ENCODE measurements at regions not wholly inside any gene's neighbourhood (a gene's known extent, or its start where the extent isn't known, plus 50 kb on each side); places are given as distances from the start of the nearest gene placed in this dataset.

DNA sequence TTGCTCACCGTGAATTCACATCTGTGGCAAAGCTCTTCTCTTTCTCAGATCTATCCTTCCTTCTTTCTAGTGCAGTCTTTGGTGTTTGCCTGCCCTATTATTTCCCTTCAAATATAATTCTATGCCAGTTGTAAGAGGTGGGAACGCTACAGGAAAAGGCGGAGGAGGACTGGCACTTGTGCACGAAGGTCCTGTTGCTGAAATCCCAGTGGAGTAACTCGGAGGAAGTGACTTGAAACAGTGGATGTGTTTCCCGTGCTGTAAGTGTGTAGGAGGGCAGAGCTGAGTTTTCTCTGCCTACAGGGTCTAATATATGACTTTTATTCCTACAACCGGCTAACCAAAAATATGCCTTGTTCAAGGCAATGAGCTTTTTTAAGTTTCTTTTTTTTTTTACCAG lies 754.8 kb downstream of the QKI start:
- ChIA-PET POLR2A (no interaction called here), CTCF (no interaction called here)
- Mint-ChIP-seq H3K27me3 (no peaks in the 10 kb centered on the region), H3K4me1 (no peaks in the 10 kb centered on the region), H3K9me3 (peaks cover 5% of the 10 kb centered on the region), H3K36me3 (ENCODE audit: low read depth) (no peaks in the 10 kb centered on the region), H3K4me3 (no peak overlapping the region), H3K27ac (no peak overlapping the region)
- DNase-seq, result no peak

DNA sequence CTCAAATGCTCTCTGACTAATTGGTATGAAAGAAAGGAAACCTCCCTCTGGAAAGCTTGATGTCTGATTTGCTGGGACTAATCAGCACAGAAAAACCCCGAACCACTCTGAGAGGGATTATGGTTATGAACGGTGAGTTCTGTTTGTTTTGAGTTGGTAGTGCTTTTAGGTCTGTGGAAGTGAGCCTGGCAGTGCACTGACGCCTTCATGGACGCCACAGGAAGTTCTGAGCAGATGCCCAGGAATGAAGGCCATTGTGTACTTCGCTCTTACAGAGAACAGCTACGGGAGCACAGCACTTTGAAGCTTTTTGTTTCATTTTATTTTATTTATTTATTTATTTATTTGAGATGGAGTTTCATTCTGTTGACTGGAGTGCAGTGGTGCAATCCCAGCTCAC lies 754.1 kb downstream of the QKI start:
- H3K9me3 Mint-ChIP-seq, result peaks cover 4% of the 10 kb centered on the region
- H3K36me3 Mint-ChIP-seq (ENCODE audit: low read depth), result no peaks in the 10 kb centered on the region
- no peaks in the 10 kb centered on the region for H3K27me3 Mint-ChIP-seq
- no peak overlapping the region for H3K27ac Mint-ChIP-seq
- no peak overlapping the region for H3K4me3 Mint-ChIP-seq
- no peaks in the 10 kb centered on the region for H3K4me1 Mint-ChIP-seq
- DNase-seq, result no peak
- ChIA-PET POLR2A (no interaction called here), CTCF (no interaction called here)

DNA sequence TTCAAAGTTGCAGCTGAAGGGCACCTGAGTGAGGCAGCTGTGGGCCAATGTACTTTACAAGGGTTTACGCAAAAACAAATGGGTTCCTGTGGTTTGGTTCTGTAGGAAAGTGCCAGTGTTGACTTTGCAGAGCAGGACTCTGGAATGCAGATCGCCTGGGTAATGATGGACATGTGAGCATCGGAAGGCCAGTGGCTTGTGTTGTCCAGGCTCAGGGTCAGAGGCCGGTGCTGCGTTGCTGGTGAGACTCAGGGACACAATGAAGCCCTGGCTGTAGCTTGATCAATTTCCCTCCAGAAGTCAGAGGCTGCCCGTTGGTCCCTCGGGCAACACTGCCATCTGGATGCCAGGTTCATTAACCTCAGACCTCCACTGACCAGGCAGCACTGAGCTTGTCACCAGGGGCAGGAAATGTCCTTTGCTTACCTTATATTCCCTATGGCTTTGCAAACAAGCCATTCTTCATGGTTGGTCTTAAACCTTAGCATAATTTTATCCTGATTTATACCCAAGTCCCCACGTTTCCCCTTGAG lies 753.4 kb downstream of the QKI start:
- no peaks in the 10 kb centered on the region for H3K36me3 Mint-ChIP-seq (ENCODE audit: low read depth)
- no peak overlapping the region for H3K27ac Mint-ChIP-seq
- H3K27me3 Mint-ChIP-seq, result no peaks in the 10 kb centered on the region
- H3K9me3 Mint-ChIP-seq, result peaks cover under 1% of the 10 kb centered on the region
- no peaks in the 10 kb centered on the region for H3K4me1 Mint-ChIP-seq
- no peak overlapping the region for H3K4me3 Mint-ChIP-seq
- CTCF ChIA-PET, result no interaction called here
- POLR2A ChIA-PET, result no interaction called here
- DNase-seq, result no peak

DNA sequence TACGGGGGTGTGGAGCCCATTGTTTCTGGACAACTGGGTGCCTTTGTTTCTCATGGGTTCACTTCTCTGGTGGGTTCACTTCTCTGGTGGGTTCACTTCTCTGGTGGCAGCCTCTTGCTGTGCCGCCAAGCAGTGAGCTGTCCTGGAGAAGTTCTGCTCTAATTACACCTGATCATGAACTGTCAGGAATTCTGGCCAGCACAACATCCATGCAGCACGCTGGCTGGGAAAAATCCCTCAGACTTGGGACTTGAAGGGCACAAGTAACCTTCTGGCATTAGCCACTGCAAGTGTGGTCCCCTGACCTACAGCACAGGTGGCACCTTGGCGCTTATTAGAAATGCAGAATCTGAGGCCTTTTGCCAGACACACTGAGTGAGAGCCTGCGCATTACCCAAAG lies 752.5 kb downstream of the QKI start:
- Mint-ChIP-seq H3K27me3 (no peaks in the 10 kb centered on the region), H3K9me3 (no peaks in the 10 kb centered on the region), H3K27ac (no peak overlapping the region), H3K36me3 (ENCODE audit: low read depth) (no peaks in the 10 kb centered on the region), H3K4me3 (no peak overlapping the region), H3K4me1 (no peaks in the 10 kb centered on the region)
- ChIA-PET CTCF (no interaction called here), POLR2A (no interaction called here)
- DNase-seq, result no peak

DNA sequence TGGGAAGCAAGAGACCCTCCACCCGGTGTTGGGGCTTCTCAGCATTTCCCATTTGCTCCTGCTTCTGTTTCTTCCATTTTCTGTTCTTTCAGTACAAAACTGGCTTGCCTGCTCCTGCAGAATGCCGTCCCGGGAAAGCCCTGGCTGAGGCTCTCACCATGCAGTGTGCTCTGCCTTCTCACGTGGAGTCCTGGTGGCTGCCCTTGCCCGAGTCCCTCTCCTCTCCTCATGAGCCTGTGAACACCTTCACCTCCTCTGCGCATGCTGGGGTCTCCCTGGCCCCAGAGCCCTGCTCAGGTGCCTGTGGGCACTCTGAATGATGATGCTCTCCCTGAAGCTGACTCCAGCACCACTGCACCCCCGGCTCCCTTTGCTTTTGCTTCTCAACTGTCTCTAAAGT lies 752.0 kb downstream of the QKI start:
- Mint-ChIP-seq H3K9me3 (no peaks in the 10 kb centered on the region), H3K27me3 (no peaks in the 10 kb centered on the region), H3K27ac (no peak overlapping the region), H3K4me1 (no peaks in the 10 kb centered on the region), H3K4me3 (no peak overlapping the region), H3K36me3 (ENCODE audit: low read depth) (no peaks in the 10 kb centered on the region)
- DNase-seq, result no peak
- CTCF ChIA-PET, result no interaction called here
- POLR2A ChIA-PET, result no interaction called here

DNA sequence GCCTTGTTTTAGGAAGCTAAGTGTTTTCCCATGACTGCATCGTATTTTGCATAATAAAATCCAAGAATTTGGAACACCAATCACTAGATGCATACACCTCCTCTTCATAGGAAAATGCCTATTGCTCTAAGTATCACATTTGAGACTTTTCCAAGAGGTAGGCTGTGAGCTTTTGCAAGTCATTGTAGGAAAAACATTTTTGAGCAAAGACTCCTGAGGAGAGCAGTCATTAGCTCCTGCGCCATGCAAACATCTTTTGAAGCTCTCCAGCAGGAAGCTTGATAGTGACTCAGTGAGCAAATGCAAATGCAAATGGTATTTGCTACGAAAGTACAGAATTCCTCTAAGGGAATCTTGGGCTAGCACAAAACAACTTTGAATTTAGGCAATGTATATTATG lies 750.4 kb downstream of the QKI start:
- DNase-seq, result no peak
- no peak overlapping the region for H3K27ac Mint-ChIP-seq
- H3K36me3 Mint-ChIP-seq (ENCODE audit: low read depth), result no peaks in the 10 kb centered on the region
- ChIA-PET CTCF (no interaction called here), POLR2A (no interaction called here)
- H3K4me3 Mint-ChIP-seq, result no peak overlapping the region
- H3K9me3 Mint-ChIP-seq, result no peaks in the 10 kb centered on the region
- H3K27me3 Mint-ChIP-seq, result no peaks in the 10 kb centered on the region
- no peaks in the 10 kb centered on the region for H3K4me1 Mint-ChIP-seq

DNA sequence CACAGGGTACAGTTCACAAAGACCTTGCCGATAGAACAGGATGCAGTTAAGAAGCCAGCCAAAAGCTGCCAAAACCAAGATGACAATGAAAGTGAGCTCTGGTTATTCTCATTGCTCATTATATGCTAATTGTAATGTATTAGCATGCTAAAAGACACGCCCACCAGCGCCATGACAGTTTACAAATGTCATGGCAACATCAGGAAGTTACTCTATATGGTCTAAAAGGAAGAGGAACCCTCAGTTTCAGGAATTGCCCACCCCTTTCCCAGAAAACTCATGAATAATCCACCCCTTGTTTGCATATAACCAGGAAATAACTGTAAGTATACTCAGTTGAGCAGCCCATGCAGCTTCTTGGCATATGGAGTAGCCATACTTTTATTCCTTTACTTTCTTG lies 748.7 kb downstream of the QKI start:
- Mint-ChIP-seq H3K4me3 (no peak overlapping the region), H3K4me1 (no peaks in the 10 kb centered on the region), H3K27ac (no peak overlapping the region), H3K36me3 (ENCODE audit: low read depth) (no peaks in the 10 kb centered on the region), H3K9me3 (peaks cover 3% of the 10 kb centered on the region), H3K27me3 (no peaks in the 10 kb centered on the region)
- CTCF ChIA-PET, result no interaction called here
- DNase-seq, result no peak
- POLR2A ChIA-PET, result no interaction called here

DNA sequence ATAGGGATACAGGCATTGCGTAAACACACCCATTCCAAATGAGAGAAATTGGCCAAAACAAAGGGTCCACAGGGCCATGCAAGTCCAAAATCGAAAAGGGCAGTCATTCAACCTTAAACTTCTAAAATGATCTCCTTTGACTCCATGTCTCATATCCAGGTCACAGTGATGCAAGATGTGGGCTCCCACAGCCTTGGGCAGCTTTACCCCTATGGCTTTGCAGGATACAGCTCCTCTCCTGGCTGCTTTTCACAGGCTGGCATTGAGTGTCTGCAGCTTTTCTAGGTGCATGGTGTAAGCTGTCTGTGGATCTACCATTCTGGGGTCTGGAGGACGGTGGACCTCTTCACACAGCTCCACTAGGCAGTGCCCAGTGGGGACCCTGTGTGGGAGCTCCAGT lies 744.5 kb downstream of the QKI start:
- no peaks in the 10 kb centered on the region for H3K4me1 Mint-ChIP-seq
- peaks cover 6% of the 10 kb centered on the region for H3K9me3 Mint-ChIP-seq
- ChIA-PET POLR2A (no interaction called here), CTCF (no interaction called here)
- no peak overlapping the region for H3K4me3 Mint-ChIP-seq
- DNase-seq, result no peak
- H3K36me3 Mint-ChIP-seq (ENCODE audit: low read depth), result no peaks in the 10 kb centered on the region
- H3K27ac Mint-ChIP-seq, result no peak overlapping the region
- no peaks in the 10 kb centered on the region for H3K27me3 Mint-ChIP-seq

DNA sequence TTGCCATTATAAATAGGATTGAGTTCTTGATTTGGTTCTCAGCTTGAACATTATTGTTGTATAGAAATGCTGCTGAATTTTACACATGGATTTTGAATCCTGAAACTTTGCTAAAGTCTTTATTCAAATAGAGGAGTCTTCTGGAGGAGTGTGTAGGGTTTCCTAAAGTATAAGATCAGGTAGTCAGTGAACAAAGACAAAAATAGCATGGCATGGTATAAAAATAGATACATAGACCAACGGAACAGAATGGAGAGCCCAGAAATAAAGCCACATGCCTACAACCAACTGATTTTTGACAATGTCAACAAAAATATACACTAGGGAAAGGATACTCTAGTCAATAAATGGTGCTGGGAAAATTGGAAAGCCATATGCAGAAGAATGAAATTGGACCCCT lies 740.1 kb downstream of the QKI start:
- Mint-ChIP-seq H3K4me3 (no peak overlapping the region), H3K9me3 (peaks cover 6% of the 10 kb centered on the region), H3K36me3 (ENCODE audit: low read depth) (no peaks in the 10 kb centered on the region), H3K27me3 (no peaks in the 10 kb centered on the region), H3K27ac (no peak overlapping the region), H3K4me1 (no peaks in the 10 kb centered on the region)
- CTCF ChIA-PET, result no interaction called here
- POLR2A ChIA-PET, result no interaction called here
- no peak for DNase-seq

DNA sequence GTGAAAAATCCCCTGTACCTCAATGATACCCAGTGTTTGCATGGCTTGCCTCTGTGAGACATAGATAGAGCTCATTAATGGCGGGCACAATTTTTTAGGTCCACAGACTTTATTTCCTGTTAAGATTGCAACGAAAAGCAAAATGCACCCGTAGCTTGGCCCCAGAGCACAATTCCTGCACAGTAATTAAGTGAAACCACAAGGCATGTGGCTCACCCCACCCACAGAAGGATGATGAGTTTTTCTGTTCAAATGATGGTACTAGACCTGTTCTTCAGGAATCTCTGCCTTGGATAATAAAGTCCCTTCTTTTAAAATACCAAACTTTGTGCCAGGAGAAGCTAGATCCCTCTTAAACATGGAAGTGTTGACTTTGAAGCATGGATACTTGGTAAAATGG lies 738.1 kb downstream of the QKI start:
- Mint-ChIP-seq H3K4me1 (no peaks in the 10 kb centered on the region), H3K36me3 (ENCODE audit: low read depth) (no peaks in the 10 kb centered on the region), H3K9me3 (no peaks in the 10 kb centered on the region), H3K4me3 (no peak overlapping the region), H3K27ac (no peak overlapping the region), H3K27me3 (no peaks in the 10 kb centered on the region)
- POLR2A ChIA-PET, result no interaction called here
- DNase-seq, result no peak
- CTCF ChIA-PET, result no interaction called here

DNA sequence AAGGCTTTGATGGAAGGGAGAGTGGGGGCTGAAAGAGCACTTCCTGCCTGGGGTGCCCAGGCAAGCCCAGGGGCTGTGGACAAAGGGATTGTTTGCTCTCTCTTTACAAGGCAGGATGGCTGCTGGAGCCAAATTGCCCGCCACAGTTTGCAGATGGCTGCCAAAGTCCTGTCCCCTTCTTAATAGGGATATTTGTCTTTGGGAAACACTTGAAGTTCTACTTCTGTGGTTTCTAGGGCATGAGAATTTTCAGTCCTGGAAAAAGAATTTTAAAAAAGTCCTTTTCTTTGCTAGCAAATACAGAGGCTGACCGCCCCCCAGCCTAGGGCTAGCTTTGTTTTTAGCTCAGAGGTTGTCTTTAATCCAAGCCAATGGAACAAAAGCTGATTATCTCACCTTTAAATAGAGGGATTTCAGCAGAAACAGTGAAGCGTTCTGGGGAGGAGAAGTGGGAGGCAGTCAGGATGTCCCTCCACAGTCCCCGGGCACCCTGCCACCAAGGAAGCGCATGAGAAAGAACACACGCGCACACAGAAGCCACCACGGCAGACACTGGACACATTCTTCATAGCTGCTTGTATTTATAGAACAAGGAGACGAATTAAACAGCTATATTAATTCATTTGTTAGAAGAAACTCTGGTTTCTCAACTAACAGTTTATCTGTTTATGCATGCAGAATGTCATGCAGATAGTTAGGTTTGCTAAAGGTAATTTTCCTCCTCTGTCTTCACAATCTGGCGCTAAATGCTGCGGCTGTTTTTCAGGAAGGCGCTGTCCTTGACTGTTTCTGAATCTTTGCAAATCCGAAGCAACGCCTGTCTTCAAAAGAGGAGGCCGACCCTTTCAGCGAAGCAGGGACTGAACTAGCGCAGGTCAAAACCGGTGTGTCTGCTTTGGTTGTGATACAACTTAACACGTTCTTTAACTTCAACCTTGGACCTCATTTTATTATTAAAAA lies 736.9 kb downstream of the QKI start:
- Mint-ChIP-seq H3K4me3 (no peak overlapping the region), H3K27ac (no peak overlapping the region), H3K27me3 (no peaks in the 10 kb centered on the region), H3K9me3 (no peaks in the 10 kb centered on the region), H3K36me3 (ENCODE audit: low read depth) (no peaks in the 10 kb centered on the region), H3K4me1 (no peaks in the 10 kb centered on the region)
- DNase-seq, result no peak
- ChIA-PET POLR2A (no interaction called here), CTCF (no interaction called here)

DNA sequence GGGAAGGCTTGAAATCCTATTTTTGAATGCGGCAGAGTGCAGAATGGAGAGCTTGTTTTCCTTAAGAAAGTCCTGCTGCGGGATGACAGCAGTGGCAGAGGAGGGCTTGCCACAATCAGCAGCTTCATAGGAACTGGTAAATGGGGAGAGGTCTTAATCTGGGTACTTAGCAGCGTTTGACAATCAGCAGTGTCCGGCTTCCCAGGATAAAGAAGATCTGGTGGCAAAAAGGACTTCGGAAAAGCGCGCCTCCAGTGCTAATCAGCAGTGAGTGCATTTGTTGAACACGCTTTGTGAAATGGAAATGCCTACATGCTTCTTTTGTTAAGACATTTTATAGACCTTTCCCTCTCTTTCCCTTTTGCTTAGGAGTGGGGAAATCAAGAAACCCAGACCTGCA lies 735.7 kb downstream of the QKI start:
- Mint-ChIP-seq H3K4me3 (no peak overlapping the region), H3K27me3 (no peaks in the 10 kb centered on the region), H3K36me3 (ENCODE audit: low read depth) (no peaks in the 10 kb centered on the region), H3K4me1 (no peaks in the 10 kb centered on the region), H3K9me3 (no peaks in the 10 kb centered on the region), H3K27ac (no peak overlapping the region)
- POLR2A ChIA-PET, result no interaction called here
- no peak for DNase-seq
- CTCF ChIA-PET, result no interaction called here

DNA sequence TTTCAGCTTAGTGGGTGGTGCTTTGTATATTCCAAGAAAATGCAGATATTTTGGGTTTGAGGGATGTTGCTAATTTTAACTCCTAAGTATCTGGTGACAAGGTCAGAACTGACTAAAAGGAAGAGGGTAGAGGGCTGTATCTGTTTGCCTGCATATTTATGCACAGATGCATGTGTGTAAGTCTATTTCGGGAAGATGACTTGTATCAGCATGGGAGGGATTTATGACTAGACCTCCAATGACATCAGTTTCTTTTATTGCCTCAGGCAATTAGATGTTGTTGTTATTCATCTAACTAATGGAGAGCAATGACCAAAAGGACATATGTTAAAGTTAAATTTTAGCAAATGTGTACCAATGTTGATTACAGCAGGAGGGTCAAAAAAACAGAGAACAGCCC lies 734.3 kb downstream of the QKI start:
- Mint-ChIP-seq H3K36me3 (ENCODE audit: low read depth) (no peaks in the 10 kb centered on the region), H3K27ac (no peak overlapping the region), H3K27me3 (no peaks in the 10 kb centered on the region), H3K9me3 (peaks cover 5% of the 10 kb centered on the region), H3K4me3 (no peak overlapping the region), H3K4me1 (no peaks in the 10 kb centered on the region)
- ChIA-PET POLR2A (no interaction called here), CTCF (no interaction called here)
- DNase-seq, result no peak

DNA sequence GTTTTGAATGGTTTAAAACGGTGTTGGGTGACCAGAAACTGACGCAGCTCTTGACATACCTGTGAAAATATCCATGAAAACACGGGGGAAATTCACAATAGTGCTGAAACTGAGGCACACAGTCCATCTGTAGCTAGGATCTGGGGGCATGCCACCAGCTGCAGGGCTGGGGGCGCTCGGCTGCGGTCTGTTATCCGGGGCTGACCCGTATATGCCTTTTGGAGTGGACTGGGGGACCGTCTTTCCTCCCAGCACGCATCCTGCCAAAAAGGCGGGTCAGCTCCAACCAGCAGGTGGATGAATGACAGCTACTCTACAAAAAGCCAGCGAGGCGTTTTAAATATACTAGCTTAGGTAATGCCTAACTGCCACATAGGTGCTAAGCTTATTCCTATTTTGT lies 729.8 kb downstream of the QKI start:
- no peak for DNase-seq
- CTCF ChIA-PET, result no interaction called here
- H3K27ac Mint-ChIP-seq, result no peak overlapping the region
- POLR2A ChIA-PET, result no interaction called here
- H3K4me1 Mint-ChIP-seq, result no peaks in the 10 kb centered on the region
- no peaks in the 10 kb centered on the region for H3K27me3 Mint-ChIP-seq
- no peak overlapping the region for H3K4me3 Mint-ChIP-seq
- H3K9me3 Mint-ChIP-seq, result peaks cover 5% of the 10 kb centered on the region
- no peaks in the 10 kb centered on the region for H3K36me3 Mint-ChIP-seq (ENCODE audit: low read depth)
